Stimulated activated CD4-positive, alpha-beta T cell treated with anti-CD3 and anti-CD28 coated beads, Interleukin-4, amount 100 ng/mL, for 48 hours (primary cell): ENCODE measurements at regions not wholly inside any gene's neighbourhood (a gene's known extent, or its start where the extent isn't known, plus 50 kb on each side); places are given as distances from the start of the nearest gene placed in this dataset.
"Not testable (repeated sequence)": the region's sequence is repeated elsewhere in the genome, so short reads cannot be mapped to it uniquely, and the experiment has no call there.

Source experiments
- DNase-seq, 2 donors: peaks; one replicate each; pipeline ENCODE4 v3.0.0-alpha.2; 2020; ENCODE audit warnings: low read depth in 2 of 2

GRCh38 chr1:55877437-55878232, 662.5 kb upstream of the USP24 start:
- no peak for DNase-seq

GRCh38 chr1:55876276-55877060, 661.3 kb upstream of the USP24 start:
- no peak for DNase-seq

DNA sequence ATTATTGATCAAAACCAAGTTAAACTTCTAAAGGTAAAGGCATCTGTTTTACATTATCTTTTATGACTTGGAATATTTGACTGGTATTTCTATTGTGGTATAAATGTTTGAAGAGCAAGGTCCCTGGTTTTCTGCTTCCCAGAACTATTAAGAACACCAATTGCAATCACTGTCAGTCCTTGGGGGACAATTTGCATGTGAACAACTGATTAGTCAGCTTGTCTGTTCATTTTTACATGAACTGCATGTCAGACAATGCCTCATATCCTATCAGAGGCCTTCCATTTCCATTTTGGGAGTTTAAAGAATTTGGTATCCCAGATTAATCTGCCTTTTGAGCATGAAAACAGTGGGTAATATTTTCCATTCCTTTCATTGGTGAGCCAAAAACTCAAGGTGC, 654.9 kb upstream of the USP24 start:
- DNase-seq = no peak

- no peak for DNase-seq
These were observed 653.9 kb upstream of the USP24 start for GRCh38 chr1:55869065-55869464.

DNA sequence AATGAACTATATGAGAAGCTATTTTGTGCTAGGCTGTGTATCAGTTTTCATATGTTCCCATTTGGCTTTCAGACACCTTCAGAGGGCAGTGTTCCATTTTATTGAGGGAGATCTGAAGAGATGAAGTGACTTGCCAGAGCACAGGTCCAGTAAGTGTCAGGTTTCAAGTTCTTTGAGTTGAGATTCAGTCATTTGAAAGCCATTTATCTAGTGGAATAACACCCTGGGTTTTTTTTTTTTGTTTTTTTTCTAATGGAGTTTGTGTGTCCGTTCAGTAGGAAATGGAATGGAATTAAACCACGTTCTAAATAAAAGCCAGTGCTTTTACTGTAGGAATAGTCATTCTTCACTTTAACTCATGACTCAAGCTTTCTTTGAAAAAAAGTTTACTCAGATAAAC, 652.9 kb upstream of the USP24 start:
- no peak for DNase-seq

DNA sequence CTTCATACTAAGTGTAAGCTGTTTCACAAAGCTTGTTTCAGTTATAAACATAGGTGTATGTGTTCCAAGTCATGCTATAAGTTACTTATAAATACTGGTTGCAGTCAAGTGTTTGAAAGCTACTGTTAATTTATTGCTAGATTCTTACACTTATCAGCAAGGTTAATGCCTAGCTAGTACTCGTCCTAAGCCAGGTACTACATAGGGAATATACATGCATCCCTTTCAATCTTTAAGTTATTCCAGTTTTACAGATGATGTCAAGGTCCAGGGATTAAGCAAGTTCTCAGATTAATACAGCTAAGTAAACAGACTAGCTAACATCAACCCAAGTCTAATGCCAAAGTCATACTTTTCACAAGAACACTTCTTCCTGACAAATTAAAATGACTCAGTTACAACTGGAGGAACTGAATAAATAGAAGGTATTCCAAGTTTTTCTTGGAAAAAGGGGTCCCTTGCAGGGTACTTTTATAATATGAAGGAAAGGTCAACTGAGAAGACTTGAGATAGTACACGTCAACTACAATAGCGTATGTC, 652.2 kb upstream of the USP24 start:
- DNase-seq = no peak

GRCh38 chr1:55865778-55866177, 650.6 kb upstream of the USP24 start:
- DNase-seq = not testable (repeated sequence)

GRCh38 chr1:55864251-55864650, 649.1 kb upstream of the USP24 start:
- no peak for DNase-seq

DNA sequence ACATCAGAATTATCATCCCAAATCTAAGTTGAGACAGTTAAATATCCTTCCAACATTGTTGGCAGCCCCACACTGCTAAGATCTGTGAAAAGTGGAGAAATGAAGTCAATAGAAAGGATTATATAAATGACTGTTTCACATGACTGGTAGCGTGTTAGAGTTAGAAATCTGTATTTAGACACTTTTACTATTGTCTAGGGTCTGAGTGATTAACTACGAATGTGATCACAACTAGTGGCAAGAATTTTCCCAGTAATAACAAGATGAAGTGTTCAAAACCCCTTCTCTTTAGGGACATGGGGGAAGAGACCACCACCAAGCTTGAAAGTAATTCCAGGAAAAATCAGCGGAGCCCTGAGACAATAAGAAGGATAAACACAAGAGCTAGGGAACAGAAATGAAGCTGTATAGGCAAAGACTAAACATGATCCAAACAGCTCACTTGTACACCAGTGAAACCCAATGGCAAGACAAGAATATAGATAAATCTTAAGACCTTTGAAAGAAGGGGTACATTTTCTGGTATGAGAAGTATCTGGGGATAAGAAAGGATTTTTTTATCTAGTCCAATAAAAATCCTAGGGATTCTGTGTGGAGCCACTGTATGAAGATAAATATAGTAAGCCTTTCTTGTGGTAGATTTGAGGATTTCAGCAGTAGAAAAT, 646.6 kb upstream of the USP24 start:
- DNase-seq = no peak

GRCh38 chr1:55860798-55861519, 645.8 kb upstream of the USP24 start:
- no peak for DNase-seq

GRCh38 chr1:55860326-55860725, 645.2 kb upstream of the USP24 start:
- DNase-seq = no peak

GRCh38 chr1:55854911-55855310, 639.7 kb upstream of the USP24 start:
- no peak for DNase-seq

GRCh38 chr1:55848906-55849305, 633.7 kb upstream of the USP24 start:
- no peak for DNase-seq

DNA sequence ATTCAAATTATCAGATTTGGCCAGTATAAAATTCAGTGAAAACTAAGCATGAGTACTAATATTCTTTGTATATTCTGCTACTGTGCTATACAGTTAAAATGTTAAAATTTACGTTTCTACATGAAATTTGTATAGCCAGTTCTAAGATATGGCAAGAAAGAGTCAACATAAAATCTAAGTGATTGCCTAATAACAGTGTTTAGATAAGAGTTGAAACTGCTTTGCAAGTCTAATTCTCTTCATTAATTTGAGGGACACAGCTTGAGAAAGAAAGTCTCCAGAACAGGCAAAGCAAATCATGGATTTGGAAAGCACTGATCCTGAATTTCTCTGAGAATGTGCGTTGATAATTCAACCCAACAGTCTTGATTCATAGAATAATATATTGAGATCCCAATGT, 630.9 kb upstream of the USP24 start:
- no peak for DNase-seq

DNA sequence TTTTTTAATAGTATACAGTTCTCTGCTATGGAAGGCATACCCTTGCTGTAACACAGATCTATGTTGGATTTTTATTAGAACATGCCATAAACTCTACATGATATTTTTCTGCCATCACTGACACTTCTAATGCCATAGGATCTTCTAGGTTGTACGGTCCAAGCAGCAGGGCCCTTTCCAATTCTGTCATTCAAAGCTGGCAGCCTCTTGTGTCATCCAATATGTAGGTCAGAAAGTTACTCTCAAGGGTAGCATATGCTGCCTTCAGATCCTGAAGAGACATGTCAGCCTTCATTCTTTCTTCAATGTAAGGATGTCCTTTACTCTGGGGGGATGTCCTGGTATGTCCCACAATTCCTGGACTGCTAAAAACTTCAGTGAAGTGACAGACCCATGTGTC, 629.2 kb upstream of the USP24 start:
- DNase-seq = no peak

DNA sequence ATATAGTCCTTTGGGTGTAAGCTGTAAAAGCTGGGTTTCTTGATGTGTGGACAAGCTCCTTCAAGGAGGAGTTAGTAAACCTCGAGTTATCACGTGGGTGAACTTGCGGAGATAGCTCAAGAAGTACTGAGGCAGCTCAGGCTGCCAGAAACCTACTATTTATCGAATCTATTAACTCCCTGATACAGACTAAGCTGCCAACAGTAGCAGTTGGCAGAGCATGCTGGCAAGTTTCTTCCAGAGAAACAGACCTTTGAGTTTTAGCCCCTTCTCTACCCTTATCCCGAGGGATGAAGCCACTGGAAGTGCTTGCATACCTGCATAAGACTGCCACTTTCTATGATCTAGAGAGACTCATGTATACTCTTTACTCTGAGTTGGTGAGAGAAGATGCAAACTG, 624.5 kb upstream of the USP24 start:
- no peak for DNase-seq

DNA sequence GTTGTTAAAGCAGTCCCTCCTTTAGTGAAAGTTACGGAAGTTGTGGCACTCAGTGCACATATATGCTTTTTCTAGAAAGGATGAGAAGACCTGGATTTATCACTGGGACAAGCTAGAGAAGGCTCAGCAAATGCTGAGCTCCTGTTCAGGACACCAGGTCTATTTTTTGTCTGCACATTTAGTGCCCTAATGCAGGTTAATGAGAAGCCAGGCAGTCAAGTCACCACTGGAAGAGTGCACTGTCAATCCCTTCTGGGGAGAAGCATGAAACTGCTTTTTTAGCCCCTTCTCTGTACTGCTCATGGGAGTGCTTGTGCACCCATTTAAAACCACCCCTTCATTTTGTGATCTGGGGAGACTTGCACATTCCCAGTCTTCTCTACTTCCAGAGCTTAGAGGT, 624.1 kb upstream of the USP24 start:
- no peak for DNase-seq

DNA sequence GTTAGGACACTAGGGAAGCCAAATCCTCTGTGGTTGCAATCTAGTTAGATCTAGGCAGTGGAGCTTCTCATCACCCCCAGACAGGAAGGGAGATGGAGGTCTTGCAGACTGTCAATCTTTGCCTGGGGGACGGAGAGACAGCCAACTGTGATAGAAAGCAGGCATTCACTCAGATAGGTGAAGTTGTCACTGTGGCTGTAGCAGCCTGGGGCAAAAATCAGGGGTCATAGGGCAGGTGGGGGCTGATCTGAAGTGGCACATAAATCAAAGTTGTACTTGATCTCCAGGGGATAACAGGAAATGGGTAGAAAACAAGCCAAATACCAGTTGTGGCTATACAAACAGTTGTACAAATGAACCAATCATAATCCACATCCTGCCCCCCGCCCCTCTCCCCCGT, 620.9 kb upstream of the USP24 start:
- DNase-seq = no peak

- DNase-seq = no peak
These were observed 618.4 kb upstream of the USP24 start for GRCh38 chr1:55833529-55834091.

DNA sequence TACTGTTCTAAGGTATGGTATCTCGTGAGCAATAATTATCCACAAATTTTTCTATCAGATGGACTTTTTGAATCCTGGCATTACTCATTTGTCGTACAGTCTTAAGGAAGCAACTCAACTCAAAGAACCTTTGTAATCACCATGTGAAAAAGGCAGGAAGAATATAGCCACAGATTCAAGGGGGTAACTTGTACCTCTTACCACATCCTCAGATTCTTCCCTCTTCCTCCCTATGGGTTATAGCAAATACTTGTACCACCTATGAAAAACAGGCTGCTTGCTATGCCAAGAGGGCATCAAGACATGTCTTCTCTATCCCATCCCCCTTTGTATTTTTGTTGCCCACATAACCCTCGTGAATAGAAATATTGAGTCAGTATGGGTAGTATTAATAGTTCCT, 616.6 kb upstream of the USP24 start:
- DNase-seq = no peak

DNA sequence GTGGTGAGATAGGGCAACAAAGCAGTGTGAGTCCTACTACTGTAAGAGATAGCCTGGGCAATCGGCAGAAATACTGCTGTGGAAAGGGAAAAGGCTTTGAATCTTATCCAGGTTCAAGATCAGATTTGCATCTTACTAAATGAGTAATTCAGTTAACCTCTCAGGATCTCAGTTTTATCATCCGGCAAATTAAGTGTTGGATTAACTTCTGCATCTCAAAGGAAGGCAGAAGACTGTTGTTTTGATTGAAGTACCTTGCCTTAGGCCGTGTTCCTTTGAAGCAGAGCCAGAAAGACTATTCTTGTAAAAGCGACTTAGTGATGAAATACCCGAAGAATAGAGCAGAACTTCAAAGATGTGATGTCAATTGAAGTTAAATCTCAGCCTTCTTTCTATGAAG, 612.9 kb upstream of the USP24 start:
- no peak for DNase-seq

GRCh38 chr1:55827350-55827749, 612.2 kb upstream of the USP24 start:
- DNase-seq = no peak
